Kidney epithelial cell (primary cell): ENCODE measurements at regions not wholly inside any gene's neighbourhood (a gene's known extent, or its start where the extent isn't known, plus 50 kb on each side); places are given as distances from the start of the nearest gene placed in this dataset.
A peak's percentile ranks its signal among the peaks of the same experiment; 100 is the strongest.
"Not testable (repeated sequence)": the region's sequence is repeated elsewhere in the genome, so short reads cannot be mapped to it uniquely, and the experiment has no call there.

ENCODE experiments used
- DNase-seq: peaks from one replicate; pipeline ENCODE4 v3.0.0-alpha.2; 2010; ENCODE audit warnings: low read depth
- H3K27me3 ChIP-seq: 2 replicates; pipeline ENCODE4 v1.6.0; 2011; ENCODE audit warnings: low read length; ENCODE audit not compliant: control insufficient read depth, insufficient read depth
- H3K36me3 ChIP-seq: 2 replicates; pipeline ENCODE4 v1.5.1; 2011; ENCODE audit warnings: low read length; ENCODE audit not compliant: control insufficient read depth, insufficient read depth
- H3K4me3 ChIP-seq: 2 replicates; pipeline ENCODE4 v1.5.1; 2011; ENCODE audit warnings: low read depth, mild to moderate bottlenecking, control low read depth, low read length
- TF ChIP-seq, protein P1 (sequence below): IDR thresholded peaks from 2 replicates; pipeline ENCODE4 v1.5.1; 2011; ENCODE audit warnings: mild to moderate bottlenecking, moderate library complexity, low read length, control low read depth, inconsistent platforms; ENCODE audit not compliant: insufficient read depth, poor library complexity, severe bottlenecking

DNA sequence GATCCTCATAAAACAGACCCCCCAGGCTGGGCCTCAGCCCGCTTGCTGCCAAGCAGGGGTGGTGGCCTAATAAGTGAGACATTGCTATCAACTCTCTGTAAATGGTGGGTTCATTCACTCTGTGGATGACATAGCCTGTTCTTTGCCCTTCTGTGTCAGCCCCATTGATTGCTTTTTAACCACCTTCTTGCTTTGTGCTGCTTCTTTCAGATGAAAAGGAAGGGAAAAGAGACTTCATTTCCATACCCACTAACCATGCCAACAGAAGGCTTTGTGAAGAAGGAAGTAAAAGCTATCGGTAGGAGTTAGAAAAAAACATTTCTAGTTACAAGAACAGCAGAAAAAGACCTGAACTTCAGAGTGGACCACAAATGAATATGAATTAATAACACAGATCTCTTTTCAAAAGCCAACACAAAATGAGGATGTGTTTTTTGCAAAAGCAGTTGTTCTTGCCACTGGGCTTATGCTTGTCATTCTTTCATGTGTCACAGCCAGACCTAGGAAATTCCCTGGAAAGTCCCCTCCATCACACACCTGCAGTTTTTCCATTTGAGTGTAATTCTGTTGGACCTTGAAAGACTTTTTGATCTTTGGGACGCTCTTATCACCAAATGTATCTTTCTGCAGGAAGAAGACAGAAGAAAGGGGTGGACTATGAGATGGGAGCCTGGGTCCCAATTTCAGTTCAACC, 507.7 kb downstream of the CCDC171 start:
- no peak for DNase-seq
- no peaks in the 10 kb centered on the region for H3K27me3 ChIP-seq
- TF ChIP-seq, protein P1, sequence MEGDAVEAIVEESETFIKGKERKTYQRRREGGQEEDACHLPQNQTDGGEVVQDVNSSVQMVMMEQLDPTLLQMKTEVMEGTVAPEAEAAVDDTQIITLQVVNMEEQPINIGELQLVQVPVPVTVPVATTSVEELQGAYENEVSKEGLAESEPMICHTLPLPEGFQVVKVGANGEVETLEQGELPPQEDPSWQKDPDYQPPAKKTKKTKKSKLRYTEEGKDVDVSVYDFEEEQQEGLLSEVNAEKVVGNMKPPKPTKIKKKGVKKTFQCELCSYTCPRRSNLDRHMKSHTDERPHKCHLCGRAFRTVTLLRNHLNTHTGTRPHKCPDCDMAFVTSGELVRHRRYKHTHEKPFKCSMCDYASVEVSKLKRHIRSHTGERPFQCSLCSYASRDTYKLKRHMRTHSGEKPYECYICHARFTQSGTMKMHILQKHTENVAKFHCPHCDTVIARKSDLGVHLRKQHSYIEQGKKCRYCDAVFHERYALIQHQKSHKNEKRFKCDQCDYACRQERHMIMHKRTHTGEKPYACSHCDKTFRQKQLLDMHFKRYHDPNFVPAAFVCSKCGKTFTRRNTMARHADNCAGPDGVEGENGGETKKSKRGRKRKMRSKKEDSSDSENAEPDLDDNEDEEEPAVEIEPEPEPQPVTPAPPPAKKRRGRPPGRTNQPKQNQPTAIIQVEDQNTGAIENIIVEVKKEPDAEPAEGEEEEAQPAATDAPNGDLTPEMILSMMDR, result no peak
- no peak overlapping the region for H3K4me3 ChIP-seq
- no peaks in the 10 kb centered on the region for H3K36me3 ChIP-seq

DNA sequence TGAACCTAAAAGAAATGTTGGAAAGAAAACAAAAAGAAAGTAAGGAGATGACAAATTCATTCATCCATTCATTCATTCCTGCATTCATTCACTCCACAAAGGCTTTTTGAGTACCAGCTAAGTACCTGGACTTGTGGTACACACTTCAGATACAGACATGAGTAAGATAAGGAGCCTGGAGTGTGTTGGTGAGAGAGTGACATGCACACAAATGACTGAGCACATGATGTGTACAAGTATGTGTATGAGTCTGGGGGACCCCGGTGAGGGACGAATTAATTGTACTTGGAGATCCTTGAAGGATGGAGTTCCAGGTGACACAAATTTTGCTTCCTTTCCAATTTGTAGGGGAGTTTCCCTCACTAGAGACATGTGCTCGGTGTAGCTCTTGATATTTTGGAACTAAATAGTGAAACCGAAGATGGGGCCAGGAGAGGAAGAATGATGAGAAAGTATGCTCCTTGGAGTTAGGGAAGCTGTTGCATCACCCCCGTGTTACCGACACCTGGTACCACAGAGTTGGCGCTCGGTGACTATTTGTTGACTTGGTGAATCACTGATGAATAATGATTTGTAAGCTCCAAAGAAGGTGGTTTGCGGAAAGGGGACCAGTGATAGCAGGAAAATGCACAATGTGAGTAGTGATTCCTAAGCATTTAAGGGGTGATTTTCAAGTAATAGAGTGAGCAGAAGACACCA, 509.8 kb downstream of the CCDC171 start:
- H3K27me3 ChIP-seq, result no peaks in the 10 kb centered on the region
- H3K36me3 ChIP-seq, result no peaks in the 10 kb centered on the region
- H3K4me3 ChIP-seq, result no peak overlapping the region
- peak; percentile 95 for DNase-seq
- TF ChIP-seq, protein P1, result no peak

DNA sequence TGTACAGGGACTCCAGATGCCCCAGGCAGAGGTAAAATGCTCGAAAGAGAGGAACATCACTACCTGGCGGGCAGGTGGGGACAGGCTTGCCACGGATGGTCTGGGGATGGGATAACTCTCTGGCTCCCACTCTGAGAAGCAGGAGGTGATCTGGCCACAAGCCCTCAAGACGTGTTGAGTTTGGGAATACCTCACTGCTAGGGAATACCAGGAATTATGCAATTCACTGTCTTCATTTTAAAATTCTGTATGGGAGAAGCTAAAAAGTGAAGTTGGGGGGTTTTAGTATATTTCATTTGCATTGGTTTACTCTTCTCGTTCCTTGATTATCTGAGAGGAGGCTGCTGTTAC, 510.4 kb downstream of the CCDC171 start:
- no peak overlapping the region for H3K4me3 ChIP-seq
- no peaks in the 10 kb centered on the region for H3K27me3 ChIP-seq
- no peak for DNase-seq
- H3K36me3 ChIP-seq, result no peaks in the 10 kb centered on the region
- TF ChIP-seq, protein P1, result no peak

DNA sequence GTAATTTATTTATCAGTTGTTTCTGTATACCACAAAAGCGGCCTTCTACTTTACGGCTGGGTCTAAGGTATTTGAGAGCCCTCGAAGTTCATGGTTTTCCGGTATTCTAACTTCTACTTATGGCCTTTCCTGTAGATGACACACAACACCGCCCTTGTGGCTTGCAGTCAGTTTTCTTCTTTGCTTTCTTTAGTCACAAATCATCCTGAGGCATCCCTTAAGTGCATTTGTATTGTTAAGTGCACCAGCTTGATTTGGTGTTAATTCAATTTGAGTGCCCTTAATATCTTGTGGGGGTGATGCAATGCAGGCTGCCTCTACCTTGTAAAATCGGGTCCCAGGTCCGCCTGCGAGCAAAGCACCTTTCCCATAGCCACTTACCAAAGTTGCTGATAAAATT, 511.9 kb downstream of the CCDC171 start:
- TF ChIP-seq, protein P1, result no peak
- Histone ChIP-seq H3K36me3 (no peaks in the 10 kb centered on the region), H3K27me3 (no peaks in the 10 kb centered on the region), H3K4me3 (no peak overlapping the region)
- DNase-seq, result no peak

DNA sequence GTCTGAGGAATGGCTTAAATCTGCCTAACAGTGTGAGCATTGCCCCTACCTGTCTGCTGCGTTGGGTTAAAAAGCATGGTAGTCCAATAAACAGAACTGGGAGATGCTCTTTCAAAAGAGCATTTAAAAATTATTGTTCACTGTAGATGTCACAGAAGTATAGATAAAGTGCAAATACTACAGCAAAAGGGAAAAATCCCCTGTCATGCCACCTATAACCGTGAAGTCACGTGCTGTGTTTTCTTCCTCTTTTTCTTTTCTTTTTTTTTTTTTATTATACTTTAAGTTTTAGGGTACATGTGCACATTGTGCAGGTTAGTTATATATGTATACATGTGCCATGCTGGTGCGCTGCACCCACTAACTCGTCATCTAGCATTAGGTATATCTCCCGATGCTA, 513.4 kb downstream of the CCDC171 start:
- not testable (repeated sequence) for DNase-seq, H3K36me3 ChIP-seq, H3K4me3 ChIP-seq, H3K27me3 ChIP-seq

DNA sequence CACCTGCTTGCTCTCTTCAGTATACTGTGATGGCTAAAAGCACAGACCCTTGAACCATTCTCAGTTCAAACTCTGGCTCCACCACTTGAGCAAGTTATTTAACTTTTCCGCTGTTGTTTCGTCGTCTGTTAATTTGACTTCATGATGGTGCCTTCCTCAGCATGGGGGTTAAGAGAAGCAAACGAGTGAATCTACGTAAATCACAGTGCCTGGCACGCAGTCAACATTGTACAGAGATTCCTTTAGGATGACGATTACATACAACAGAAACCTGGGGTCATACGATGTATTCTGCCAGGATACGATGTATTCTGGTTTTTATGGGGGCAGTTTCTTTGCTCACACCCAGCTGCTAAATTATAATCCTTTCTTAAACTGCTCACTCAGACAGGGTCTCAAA, 515.6 kb downstream of the CCDC171 start:
- no peaks in the 10 kb centered on the region for H3K27me3 ChIP-seq
- no peaks in the 10 kb centered on the region for H3K36me3 ChIP-seq
- no peak overlapping the region for H3K4me3 ChIP-seq
- DNase-seq, result no peak
- TF ChIP-seq, protein P1, result no peak
